DOHH2 (cell line): ENCODE measurements at regions not wholly inside any gene's neighbourhood (a gene's known extent, or its start where the extent isn't known, plus 50 kb on each side); places are given as distances from the start of the nearest gene placed in this dataset.

Source experiments
- EZH2phosphoT487 ChIP-seq: fragments of 200-600 bp; sonication (generic); IDR thresholded peaks from 2 replicates; pipeline ENCODE4 v1.6.1; 2017; ENCODE audit warnings: borderline replicate concordance, mild to moderate bottlenecking, antibody characterized with exemption, low read length, moderate library complexity, mixed read lengths
- TF ChIP-seq, protein P1 (sequence below): fragments of 200-600 bp; sonication (generic); IDR thresholded peaks from one replicate; pipeline ENCODE4 v1.5.1; 2014; ENCODE audit warnings: antibody characterized with exemption, mild to moderate bottlenecking, low read depth, low read length; ENCODE audit not compliant: poor library complexity, severe bottlenecking

DNA sequence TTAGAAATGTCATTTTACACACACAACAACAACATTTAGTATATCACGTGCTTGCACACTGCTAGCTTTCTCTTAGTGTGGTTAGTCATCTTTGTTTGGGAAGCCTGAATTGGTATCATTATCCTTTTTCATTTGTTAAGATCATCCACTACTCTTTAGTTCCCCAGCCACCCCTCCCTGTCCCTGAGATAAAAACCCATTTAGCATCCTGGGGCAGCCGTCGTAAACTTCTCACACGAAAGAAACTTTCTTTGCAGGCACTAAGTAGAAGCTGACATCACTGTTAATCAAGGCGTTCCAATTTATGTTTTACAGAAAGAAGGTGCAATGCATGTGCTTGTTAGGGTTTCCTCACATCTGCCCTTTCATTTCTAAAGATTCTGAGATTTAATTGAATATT is 475.1 kb upstream of the FZD8 start:
- TF ChIP-seq, protein P1, sequence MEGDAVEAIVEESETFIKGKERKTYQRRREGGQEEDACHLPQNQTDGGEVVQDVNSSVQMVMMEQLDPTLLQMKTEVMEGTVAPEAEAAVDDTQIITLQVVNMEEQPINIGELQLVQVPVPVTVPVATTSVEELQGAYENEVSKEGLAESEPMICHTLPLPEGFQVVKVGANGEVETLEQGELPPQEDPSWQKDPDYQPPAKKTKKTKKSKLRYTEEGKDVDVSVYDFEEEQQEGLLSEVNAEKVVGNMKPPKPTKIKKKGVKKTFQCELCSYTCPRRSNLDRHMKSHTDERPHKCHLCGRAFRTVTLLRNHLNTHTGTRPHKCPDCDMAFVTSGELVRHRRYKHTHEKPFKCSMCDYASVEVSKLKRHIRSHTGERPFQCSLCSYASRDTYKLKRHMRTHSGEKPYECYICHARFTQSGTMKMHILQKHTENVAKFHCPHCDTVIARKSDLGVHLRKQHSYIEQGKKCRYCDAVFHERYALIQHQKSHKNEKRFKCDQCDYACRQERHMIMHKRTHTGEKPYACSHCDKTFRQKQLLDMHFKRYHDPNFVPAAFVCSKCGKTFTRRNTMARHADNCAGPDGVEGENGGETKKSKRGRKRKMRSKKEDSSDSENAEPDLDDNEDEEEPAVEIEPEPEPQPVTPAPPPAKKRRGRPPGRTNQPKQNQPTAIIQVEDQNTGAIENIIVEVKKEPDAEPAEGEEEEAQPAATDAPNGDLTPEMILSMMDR, result no peak
- TF ChIP-seq EZH2phosphoT487, result no peak
